Forelimb muscle (tissue), 1 donor: ENCODE measurements at regions not wholly inside any gene's neighbourhood (a gene's known extent, or its start where the extent isn't known, plus 50 kb on each side); places are given as distances from the start of the nearest gene placed in this dataset.

Source experiments
- DNase-seq: peaks from one replicate; pipeline ENCODE4 v3.0.0-alpha.2; 2013; ENCODE audit warnings: low read depth

- DNase-seq = no peak
Measured at GRCh38 chr14:104356020-104356737, 217.8 kb downstream of the KIF26A start.

- no peak for DNase-seq
Measured at GRCh38 chr14:104356738-104357688, 218.6 kb downstream of the KIF26A start.

GRCh38 chr14:104357689-104358527 lies 219.5 kb downstream of the KIF26A start:
- no peak for DNase-seq

- no peak for DNase-seq
Measured at GRCh38 chr14:104358528-104359300, 220.3 kb downstream of the KIF26A start.

DNA sequence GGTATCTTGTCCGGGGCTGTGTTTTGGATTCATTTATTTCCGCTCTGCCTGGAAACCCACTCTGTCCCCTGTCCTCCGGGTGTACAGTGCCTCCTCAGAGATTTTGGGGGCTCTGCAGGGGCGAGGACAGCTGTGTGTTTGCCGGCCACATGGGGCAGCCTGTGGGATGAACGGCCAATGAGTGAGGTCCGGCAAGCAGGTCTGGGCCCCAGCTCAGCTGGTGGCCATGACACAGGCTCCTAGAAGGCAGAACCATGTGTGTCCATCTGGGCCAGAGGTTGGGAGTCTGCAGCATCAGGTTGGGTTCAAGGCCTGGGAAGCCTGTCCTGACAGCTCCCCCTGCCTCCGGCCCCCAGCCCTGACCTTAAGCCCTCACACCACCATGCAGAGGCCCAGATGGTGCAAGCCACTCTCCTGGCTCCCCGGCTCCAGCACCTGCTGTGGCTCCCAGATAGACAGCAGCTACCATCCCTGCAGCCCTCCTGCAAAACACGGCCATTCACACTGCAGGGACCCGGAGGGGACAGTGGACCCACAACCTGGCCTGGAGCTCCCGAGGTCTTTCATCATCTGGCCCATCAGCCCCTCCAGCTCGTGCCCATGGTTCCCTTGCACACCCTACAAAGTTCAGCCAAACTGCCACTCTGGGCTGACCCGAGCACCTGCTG lies 220.1 kb upstream of the C14orf180 start:
- DNase-seq = no peak

- no peak for DNase-seq
Measured at GRCh38 chr14:104359969-104360442, 219.6 kb upstream of the C14orf180 start.

DNA sequence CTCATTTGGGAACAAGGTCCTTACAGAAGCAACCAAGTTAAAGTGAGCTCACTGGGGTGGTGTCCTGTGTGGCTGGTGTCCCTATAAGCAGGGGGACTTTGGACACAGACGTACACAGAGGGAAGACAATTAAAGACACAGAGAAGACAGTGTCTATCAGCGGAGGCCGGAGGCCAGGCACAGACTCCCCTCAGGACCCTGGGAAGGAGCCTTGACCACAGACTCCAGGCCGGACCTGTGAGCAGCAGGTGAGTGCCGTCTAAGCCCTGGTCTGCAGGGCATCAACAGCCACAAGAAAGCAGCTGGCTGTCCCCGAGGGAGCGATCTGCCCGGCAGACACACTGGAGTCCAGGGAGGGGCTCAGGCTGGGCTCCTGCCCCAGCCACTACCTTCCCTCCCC lies 219.1 kb upstream of the C14orf180 start:
- DNase-seq = no peak

DNA sequence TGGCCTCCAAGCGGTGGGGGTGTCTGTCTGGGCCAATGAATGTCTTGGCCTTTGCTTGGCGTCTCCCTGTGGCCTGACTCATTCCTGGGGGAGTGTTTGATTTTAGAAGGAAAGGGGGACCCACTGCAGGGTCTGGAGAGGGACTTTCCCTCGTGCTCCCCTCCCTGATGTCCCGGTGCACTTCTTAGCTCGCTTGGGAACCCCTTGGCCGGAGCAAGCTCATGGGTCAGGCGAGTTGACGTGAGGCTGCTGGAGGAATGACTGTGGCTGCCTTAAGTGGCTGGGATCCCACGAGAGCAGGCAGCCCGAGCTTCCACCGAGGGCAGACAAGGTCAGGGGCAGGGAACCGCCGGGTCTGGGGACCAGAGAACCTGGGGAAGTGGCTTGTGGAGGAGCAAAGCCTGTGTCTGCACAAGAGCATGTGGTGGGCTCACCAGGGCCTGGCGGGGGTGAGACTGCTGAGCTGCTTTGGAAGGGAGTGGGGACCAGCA lies 218.4 kb upstream of the C14orf180 start:
- DNase-seq = no peak

DNA sequence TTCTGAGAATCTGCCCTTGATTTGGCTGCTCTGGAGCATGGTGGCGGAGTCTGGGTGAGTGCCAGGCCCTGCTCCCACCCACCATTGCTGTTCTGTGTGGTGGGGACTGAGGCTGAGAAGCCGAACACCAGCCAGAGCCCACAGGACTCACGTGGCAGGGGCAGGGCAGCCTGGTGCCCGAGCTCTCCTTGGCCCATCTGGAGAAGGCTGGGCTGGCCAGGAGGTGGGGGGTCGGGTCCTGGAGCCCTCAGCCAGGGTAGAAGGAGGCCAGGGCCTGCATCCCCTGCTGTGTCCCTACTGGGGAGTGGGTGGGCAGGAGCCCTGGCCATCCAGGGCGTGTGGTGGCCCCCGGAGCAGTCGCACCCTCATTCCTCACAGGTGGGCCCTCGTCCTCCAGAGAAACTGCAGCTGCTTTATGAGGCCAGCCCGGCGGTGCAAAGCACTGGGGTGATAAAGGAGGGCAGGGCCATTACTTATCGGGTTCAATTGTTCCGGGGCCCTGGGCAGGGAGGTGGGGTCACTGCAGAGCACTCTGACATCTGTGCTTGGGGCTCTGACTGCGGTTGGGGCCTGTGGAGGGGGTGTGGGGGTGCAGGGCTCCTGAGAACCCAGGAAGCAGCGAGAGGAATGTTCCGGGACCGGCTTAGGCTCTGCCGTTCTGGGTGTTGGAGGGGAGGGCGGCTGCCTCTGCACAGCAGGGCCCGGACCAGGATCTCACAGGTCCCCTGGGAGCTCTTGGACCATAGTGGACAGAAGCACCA lies 217.5 kb upstream of the C14orf180 start:
- DNase-seq = no peak

DNA sequence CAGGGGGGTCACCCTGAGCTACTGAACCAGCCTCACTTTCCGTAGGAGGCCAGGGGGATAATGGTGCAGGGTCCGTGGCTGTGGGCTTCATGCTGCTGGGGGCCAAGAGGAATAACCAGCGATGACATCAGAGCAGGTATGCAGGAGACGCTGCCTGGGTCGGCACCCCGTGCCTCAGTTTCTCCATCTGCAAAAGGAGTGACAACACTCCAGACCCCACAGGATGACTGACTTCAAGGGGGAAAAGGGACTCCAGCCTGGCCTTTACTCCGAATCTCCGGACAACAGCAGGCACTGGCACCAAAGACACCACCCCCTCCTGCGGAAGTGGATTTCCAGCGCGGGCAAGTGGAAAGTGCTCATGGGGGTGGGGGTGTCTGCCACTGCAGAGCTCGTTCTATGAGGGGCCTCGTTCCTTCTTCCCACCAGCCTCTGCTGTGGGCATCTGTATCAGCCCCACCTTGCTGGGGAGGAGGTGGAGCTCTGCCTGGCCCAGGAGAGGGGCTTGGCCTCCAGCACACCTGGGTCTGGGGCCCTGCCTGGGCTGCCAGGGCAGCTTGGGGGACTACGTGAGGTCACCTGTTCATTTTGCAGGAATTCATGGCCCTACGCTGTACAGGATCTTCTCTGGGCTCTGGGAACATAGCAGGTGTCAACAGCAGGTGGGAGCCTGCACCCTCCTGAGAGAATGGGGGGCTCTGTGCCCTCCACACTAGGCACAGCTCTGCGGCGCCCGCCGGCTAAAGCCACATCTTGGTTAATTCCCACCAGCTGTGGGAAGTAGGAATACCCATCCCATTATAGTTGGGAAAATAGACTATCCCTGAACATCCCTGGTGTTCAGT lies 216.6 kb upstream of the C14orf180 start:
- DNase-seq = no peak

- no peak for DNase-seq
Measured at GRCh38 chr14:104363891-104364760, 215.4 kb upstream of the C14orf180 start.

DNA sequence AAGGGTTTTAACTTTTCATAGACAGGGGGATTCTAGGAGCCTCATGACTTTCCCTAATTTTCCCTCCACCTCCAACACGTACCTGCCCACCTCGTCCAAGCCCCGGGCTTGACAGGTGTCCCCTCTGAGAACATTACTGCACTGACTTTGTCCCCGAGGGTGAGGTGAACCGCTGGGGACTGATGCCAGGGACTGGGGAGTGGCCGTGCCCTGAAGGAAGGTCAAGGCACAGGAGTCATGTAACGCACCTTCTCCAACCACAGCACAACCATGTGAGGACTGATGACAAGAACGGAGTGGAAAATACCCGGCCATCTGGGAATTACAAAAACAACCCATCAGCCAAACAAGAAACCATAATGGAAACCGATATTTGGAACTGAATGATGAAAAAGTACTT lies 214.7 kb upstream of the C14orf180 start:
- DNase-seq = no peak

- DNase-seq = no peak
Measured at GRCh38 chr14:104366931-104367865, 212.4 kb upstream of the C14orf180 start.

- no peak for DNase-seq
Measured at GRCh38 chr14:104367866-104368750, 211.5 kb upstream of the C14orf180 start.

DNA sequence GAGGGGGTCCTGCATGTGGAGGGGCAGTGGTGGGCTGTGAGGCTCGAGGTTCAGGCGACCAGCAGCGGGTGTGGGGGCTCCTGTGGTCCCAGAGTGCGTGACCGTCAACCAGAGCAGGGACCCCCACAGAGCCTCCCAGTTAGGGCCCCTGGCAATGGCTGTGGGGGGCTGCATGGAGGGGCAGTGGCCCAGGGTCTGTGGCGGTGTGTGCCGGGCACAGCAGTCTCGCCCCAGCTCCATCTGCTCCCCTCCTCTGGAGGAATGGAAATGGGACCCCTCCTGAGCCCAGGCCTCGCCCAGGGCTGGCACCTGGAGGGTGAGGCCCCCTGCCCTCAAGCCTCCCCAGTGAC lies 210.8 kb upstream of the C14orf180 start:
- no peak for DNase-seq

DNA sequence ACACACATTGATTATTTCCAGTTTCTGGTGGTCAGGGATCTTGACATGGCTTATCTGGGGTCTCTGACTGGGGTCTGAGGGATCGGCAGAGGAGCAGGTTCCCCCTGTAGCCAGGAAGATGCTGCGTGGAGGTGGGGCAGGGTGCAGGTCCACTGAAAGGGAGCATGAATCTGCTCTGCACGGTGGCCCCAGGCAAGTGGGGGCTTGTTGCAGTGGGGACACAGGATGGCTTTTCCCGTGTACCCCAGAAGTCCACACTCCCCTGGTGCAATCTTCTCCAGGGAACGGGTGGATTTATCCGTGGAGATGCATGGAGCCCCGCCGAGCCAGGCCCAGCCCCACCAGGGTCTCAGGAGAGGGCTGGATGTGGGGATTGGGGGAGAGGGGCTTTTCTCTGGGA lies 210.4 kb upstream of the C14orf180 start:
- DNase-seq = no peak
